ENCODE measurements at regions not wholly inside any gene's neighbourhood (a gene's known extent, or its start where the extent isn't known, plus 50 kb on each side); places are given as distances from the start of the nearest gene placed in this dataset.

DNA sequence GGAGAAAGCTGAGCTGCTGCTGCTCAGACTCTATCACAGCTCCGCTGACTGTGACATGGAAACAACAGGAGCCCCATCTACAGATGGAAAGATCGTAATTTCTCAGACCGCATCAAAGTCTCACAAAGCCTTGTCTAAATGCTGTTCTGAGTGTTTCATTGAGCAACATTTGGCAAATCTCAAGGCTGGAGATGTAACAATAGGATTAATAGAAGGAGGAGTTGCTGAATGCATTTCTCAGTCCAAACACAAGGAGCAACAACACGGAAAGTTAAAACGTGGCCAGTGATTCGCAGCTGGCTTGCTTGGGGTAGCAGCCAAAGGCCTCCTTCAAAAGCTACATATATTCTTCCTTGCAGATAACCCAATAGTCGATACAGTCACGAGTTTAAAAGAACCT lies 55.7 kb downstream of the MRPL57 start:
- TF ChIP-seq, protein P1, sequence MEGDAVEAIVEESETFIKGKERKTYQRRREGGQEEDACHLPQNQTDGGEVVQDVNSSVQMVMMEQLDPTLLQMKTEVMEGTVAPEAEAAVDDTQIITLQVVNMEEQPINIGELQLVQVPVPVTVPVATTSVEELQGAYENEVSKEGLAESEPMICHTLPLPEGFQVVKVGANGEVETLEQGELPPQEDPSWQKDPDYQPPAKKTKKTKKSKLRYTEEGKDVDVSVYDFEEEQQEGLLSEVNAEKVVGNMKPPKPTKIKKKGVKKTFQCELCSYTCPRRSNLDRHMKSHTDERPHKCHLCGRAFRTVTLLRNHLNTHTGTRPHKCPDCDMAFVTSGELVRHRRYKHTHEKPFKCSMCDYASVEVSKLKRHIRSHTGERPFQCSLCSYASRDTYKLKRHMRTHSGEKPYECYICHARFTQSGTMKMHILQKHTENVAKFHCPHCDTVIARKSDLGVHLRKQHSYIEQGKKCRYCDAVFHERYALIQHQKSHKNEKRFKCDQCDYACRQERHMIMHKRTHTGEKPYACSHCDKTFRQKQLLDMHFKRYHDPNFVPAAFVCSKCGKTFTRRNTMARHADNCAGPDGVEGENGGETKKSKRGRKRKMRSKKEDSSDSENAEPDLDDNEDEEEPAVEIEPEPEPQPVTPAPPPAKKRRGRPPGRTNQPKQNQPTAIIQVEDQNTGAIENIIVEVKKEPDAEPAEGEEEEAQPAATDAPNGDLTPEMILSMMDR (IDR thresholded peaks at IDR 0.05), result no peak
- TF ChIP-seq POLR2A (IDR thresholded peaks at IDR 0.05), result no peak
